Parathyroid adenoma (tissue), 2 donors: ENCODE measurements at regions not wholly inside any gene's neighbourhood (a gene's known extent, or its start where the extent isn't known, plus 50 kb on each side); places are given as distances from the start of the nearest gene placed in this dataset.

Experiments used
- H2AFZ ChIP-seq: fragments of 300-600 bp; sonication (generic); one replicate; pipeline ENCODE4 v1.7.0; 2017; ENCODE audit warnings: antibody characterized with exemption, mild to moderate bottlenecking
- H3K27ac ChIP-seq: fragments of 300-600 bp; sonication (generic); one replicate; pipeline ENCODE4 v1.7.0; 2017
- H3K27me3 ChIP-seq: fragments of 300-600 bp; sonication (generic); one replicate; pipeline ENCODE4 v1.7.0; 2017; ENCODE audit warnings: low read length; ENCODE audit not compliant: control insufficient read depth, insufficient read depth
- H3K36me3 ChIP-seq: fragments of 300-600 bp; sonication (generic); one replicate; pipeline ENCODE4 v1.7.0; 2017; ENCODE audit warnings: low read length; ENCODE audit not compliant: control insufficient read depth, insufficient read depth
- H3K4me1 ChIP-seq: fragments of 300-600 bp; sonication (generic); one replicate; pipeline ENCODE4 v1.7.0; 2017; ENCODE audit warnings: control low read depth
- H3K4me2 ChIP-seq: fragments of 300-600 bp; sonication (generic); one replicate; pipeline ENCODE4 v1.7.0; 2017; ENCODE audit warnings: low read length
- H3K4me3 ChIP-seq: fragments of 300-600 bp; sonication (generic); one replicate; pipeline ENCODE4 v1.7.0; 2017; ENCODE audit warnings: low read depth, low read length
- H3K79me2 ChIP-seq: fragments of 300-600 bp; sonication (generic); one replicate; pipeline ENCODE4 v1.7.0; 2017; ENCODE audit warnings: control low read depth
- H3K9ac ChIP-seq: fragments of 300-600 bp; sonication (generic); one replicate; pipeline ENCODE4 v1.7.0; 2017; ENCODE audit warnings: mild to moderate bottlenecking
- H3K9me3 ChIP-seq: fragments of 300-600 bp; sonication (generic); one replicate; pipeline ENCODE4 v1.7.0; 2017; ENCODE audit warnings: low read length; ENCODE audit not compliant: control insufficient read depth
- TF ChIP-seq, protein P1 (sequence below): fragments of 300-600 bp; sonication (generic); IDR thresholded peaks from one replicate; pipeline ENCODE4 v1.7.0; 2017; ENCODE audit warnings: antibody characterized with exemption, mild to moderate bottlenecking
- donor health status: primary hyperparathyroidism.

DNA sequence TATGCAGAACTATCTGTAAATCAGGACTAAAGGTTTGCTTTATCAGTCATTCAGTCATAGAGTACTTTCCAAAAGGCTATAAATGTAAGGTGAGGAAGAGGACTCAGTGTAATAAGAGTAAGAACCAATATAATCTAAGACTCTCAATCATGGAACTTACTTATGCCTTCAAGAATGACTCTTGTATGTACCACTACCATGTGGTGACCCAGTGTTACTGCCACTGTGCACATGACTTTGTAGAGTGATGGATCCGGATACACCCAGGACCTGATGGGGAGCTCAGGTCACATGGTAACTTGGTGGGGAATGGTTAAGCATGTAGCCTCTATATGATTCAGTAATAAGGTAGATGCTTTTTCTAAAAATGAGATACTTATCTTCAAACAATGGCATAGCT is 2099.8 kb downstream of the MRPL39 start:
- TF ChIP-seq, protein P1, sequence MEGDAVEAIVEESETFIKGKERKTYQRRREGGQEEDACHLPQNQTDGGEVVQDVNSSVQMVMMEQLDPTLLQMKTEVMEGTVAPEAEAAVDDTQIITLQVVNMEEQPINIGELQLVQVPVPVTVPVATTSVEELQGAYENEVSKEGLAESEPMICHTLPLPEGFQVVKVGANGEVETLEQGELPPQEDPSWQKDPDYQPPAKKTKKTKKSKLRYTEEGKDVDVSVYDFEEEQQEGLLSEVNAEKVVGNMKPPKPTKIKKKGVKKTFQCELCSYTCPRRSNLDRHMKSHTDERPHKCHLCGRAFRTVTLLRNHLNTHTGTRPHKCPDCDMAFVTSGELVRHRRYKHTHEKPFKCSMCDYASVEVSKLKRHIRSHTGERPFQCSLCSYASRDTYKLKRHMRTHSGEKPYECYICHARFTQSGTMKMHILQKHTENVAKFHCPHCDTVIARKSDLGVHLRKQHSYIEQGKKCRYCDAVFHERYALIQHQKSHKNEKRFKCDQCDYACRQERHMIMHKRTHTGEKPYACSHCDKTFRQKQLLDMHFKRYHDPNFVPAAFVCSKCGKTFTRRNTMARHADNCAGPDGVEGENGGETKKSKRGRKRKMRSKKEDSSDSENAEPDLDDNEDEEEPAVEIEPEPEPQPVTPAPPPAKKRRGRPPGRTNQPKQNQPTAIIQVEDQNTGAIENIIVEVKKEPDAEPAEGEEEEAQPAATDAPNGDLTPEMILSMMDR: no peak
- H3K4me1 ChIP-seq: no peaks in the 10 kb centered on the region
- no peak overlapping the region for H2AFZ ChIP-seq
- no peaks in the 10 kb centered on the region for H3K27me3 ChIP-seq
- no peak overlapping the region for H3K4me3 ChIP-seq
- no peaks in the 10 kb centered on the region for H3K79me2 ChIP-seq
- no peak overlapping the region for H3K9ac ChIP-seq
- no peak overlapping the region for H3K27ac ChIP-seq
- H3K36me3 ChIP-seq: no peaks in the 10 kb centered on the region
- no peak overlapping the region for H3K4me2 ChIP-seq
- no peaks in the 10 kb centered on the region for H3K9me3 ChIP-seq

DNA sequence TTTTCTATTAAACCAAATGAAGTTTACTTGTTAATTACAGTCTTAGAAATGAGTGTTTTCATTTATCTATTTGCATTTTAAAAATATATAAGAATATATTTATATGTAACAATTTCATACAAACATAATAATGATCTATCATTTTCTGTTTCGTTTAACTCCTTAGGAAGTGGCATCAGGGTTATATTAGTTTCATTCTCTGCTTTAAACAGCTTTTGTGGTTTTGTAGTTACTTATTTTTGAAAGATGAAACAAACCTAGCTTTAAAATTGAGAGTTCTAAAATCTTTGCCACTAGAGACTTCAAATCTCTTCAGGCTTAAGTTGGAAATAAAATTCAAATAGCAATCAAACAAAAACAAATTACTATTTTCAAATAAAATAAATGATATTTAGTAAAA is 2110.6 kb downstream of the MRPL39 start:
- Histone ChIP-seq H3K9me3 (no peaks in the 10 kb centered on the region), H3K79me2 (no peaks in the 10 kb centered on the region), H3K36me3 (no peaks in the 10 kb centered on the region), H2AFZ (no peak overlapping the region), H3K27ac (no peak overlapping the region), H3K9ac (no peak overlapping the region), H3K4me3 (no peak overlapping the region), H3K4me2 (no peak overlapping the region), H3K27me3 (no peaks in the 10 kb centered on the region), H3K4me1 (no peaks in the 10 kb centered on the region)
- TF ChIP-seq, protein P1: no peak

DNA sequence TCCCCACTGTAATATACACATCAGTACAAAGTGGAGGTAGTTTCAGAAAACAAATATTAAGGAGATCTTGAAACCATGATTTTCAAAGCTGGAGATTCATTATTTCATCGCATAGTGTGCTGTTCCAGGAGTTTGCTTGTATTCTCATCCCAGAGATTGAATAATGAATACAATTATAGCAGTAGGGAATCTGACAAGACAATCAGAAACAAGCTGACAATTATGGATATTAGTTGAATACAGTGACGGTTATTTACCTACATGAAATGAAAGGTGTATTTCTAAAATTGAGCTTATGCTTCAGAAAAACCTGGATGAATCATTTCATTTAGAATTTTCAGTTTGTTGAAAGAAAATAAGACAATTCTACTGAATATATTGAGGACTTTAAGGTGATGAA is 2119.0 kb downstream of the MRPL39 start:
- Histone ChIP-seq H3K36me3 (no peaks in the 10 kb centered on the region), H3K4me2 (no peak overlapping the region), H3K79me2 (no peaks in the 10 kb centered on the region), H2AFZ (no peak overlapping the region), H3K4me1 (no peaks in the 10 kb centered on the region), H3K27me3 (no peaks in the 10 kb centered on the region), H3K9ac (no peak overlapping the region), H3K27ac (no peak overlapping the region), H3K9me3 (no peaks in the 10 kb centered on the region), H3K4me3 (no peak overlapping the region)
- TF ChIP-seq, protein P1: no peak

DNA sequence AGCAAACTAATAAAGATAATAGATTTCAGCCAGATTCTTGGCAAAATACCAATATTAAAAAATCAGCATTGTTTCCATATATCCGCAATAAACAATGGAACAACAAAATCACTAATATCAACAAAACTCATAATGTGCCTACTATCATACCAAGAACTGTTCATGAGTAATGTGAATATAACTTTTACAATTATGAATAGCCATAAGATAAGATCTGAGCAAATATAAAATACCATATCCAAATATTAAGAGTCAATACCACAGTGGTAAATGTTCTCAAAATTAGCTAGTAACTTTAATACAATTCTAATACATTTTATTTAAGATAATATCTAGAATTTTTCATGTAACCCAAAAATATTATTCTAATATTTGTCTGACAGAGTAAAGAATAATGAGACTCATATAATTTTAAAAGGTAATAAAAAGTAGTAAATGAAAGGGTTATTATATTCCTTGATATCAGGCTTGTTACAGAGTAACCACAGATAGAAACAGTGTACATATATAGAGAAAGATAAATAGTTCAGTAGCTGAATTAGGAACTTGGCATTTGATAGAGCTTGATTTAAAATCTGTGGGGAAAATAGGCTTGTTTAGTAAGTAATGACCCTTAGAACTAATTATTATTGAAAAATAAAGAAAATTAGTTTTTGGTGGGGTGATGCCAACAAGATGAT is 2126.6 kb downstream of the MRPL39 start:
- H2AFZ ChIP-seq: no peak overlapping the region
- no peaks in the 10 kb centered on the region for H3K9me3 ChIP-seq
- no peak overlapping the region for H3K27ac ChIP-seq
- no peaks in the 10 kb centered on the region for H3K36me3 ChIP-seq
- TF ChIP-seq, protein P1: no peak
- no peaks in the 10 kb centered on the region for H3K27me3 ChIP-seq
- no peak overlapping the region for H3K4me2 ChIP-seq
- no peaks in the 10 kb centered on the region for H3K79me2 ChIP-seq
- H3K4me3 ChIP-seq: no peak overlapping the region
- no peak overlapping the region for H3K9ac ChIP-seq
- H3K4me1 ChIP-seq: no peaks in the 10 kb centered on the region

DNA sequence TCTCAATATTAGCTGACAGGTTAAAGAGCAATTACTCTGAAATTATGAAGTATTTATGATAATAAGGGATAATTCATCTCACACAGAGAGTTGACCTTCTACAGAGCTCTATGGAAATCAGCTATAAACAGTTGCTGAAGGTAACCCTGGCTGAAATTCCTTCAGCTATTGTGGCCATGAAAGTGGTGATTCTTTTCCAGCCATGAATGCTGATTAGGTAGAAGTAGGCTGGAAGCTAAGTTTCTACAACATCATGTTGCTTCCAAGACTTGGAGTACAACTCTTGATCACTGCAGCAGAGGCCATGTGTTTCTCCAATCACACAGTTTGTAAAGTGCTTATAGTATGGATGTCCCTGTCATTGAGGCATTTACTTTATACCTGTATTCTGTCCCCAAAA is 2128.9 kb downstream of the MRPL39 start:
- H2AFZ ChIP-seq: no peak overlapping the region
- no peaks in the 10 kb centered on the region for H3K4me1 ChIP-seq
- H3K27me3 ChIP-seq: no peaks in the 10 kb centered on the region
- H3K27ac ChIP-seq: no peak overlapping the region
- H3K36me3 ChIP-seq: no peaks in the 10 kb centered on the region
- H3K9me3 ChIP-seq: no peaks in the 10 kb centered on the region
- no peak overlapping the region for H3K9ac ChIP-seq
- no peak overlapping the region for H3K4me3 ChIP-seq
- no peak overlapping the region for H3K4me2 ChIP-seq
- no peaks in the 10 kb centered on the region for H3K79me2 ChIP-seq
- TF ChIP-seq, protein P1: no peak
